Left ventricle myocardium inferior (tissue), 1 donor: ENCODE measurements at regions not wholly inside any gene's neighbourhood (a gene's known extent, or its start where the extent isn't known, plus 50 kb on each side); places are given as distances from the start of the nearest gene placed in this dataset.

Source experiments
- DNase-seq: peaks from one replicate; pipeline ENCODE4 v3.0.0-alpha.2; 2020
- H3K27ac ChIP-seq: fragments of 200-600 bp; replicated peaks from 2 replicates; pipeline ENCODE4 v1.8.0; 2021
- H3K27me3 ChIP-seq: fragments of 200-600 bp; 2 replicates; pipeline ENCODE4 v1.8.0; 2021; ENCODE audit warnings: low read depth
- H3K36me3 ChIP-seq: fragments of 200-600 bp; 2 replicates; pipeline ENCODE4 v1.8.0; 2021
- H3K4me1 ChIP-seq: fragments of 200-600 bp; 2 replicates; pipeline ENCODE4 v1.8.0; 2021
- H3K4me3 ChIP-seq: fragments of 200-600 bp; 2 replicates; pipeline ENCODE4 v1.8.0; 2021; ENCODE audit warnings: mild to moderate bottlenecking, moderate library complexity
- H3K9me3 ChIP-seq: fragments of 200-600 bp; replicated peaks from 2 replicates; pipeline ENCODE4 v1.8.0; 2021
- intact Hi-C: fragments of 100-400 bp; cut with micrococcal nuclease; formaldehyde crosslinking; loops from one replicate; pipeline ENCODE4 v1.11.0; 2022
- TF ChIP-seq, protein P1 (sequence below): fragments of 200-600 bp; IDR thresholded peaks from 2 replicates; pipeline ENCODE4 v1.8.0; 2021; ENCODE audit warnings: antibody characterized with exemption, mild to moderate bottlenecking, borderline replicate concordance
- donor health status: DM: no; HTN: yes; CAD: no; lungs with severe emphysema.

DNA sequence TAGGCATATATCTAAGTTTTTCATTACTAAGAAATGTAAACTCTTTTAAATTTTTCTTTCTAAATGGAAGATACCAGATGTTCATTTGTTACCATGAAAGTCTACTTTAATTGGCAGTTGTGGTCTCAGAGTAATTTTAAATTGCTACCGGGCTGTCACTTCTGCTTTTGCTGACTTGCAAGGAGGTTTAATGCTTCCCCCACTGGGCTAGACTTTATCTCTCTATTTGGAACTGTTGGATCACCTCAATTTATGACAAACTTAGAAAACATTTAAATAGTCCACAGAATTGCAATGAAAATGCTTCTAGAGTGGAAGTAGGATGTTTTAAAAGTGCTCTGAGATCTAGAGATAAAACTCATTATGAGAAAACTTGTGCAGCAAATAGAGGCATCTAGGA lies 479.8 kb upstream of the GOT2 start:
- Histone ChIP-seq H3K9me3 (no peaks in the 10 kb centered on the region), H3K27ac (no peak overlapping the region), H3K36me3 (no peaks in the 10 kb centered on the region), H3K4me1 (peaks cover 16% of the 10 kb centered on the region), H3K4me3 (no peak overlapping the region), H3K27me3 (no peaks in the 10 kb centered on the region)
- intact Hi-C loops: no loop called here
- DNase-seq: no peak
- TF ChIP-seq, protein P1, sequence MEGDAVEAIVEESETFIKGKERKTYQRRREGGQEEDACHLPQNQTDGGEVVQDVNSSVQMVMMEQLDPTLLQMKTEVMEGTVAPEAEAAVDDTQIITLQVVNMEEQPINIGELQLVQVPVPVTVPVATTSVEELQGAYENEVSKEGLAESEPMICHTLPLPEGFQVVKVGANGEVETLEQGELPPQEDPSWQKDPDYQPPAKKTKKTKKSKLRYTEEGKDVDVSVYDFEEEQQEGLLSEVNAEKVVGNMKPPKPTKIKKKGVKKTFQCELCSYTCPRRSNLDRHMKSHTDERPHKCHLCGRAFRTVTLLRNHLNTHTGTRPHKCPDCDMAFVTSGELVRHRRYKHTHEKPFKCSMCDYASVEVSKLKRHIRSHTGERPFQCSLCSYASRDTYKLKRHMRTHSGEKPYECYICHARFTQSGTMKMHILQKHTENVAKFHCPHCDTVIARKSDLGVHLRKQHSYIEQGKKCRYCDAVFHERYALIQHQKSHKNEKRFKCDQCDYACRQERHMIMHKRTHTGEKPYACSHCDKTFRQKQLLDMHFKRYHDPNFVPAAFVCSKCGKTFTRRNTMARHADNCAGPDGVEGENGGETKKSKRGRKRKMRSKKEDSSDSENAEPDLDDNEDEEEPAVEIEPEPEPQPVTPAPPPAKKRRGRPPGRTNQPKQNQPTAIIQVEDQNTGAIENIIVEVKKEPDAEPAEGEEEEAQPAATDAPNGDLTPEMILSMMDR: no peak

DNA sequence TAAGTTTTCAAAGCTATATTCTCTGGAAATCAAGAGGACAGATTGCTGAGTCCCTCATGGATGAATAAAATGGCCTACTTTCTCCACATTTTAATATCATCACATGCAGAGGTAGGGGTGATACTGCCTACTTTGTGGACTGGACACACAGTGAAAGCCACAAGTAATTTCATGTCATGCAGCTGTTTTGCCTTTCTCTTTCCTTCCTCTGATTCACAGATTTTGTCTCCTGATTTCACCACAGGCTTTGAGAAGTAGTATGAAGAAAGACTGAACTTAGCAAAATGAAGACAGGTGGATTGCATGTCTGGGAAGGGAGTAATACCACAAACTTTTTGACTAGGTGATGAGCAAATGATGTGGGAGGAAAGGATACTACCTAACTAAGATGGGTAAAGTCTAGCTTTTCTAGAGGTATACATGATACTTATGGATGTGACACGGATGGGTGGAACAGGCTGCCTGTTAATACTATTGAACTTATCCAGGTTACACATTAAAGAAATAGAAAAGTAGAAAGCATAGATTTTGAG lies 478.4 kb upstream of the GOT2 start:
- no peak overlapping the region for H3K27ac ChIP-seq
- no peaks in the 10 kb centered on the region for H3K36me3 ChIP-seq
- no peaks in the 10 kb centered on the region for H3K27me3 ChIP-seq
- intact Hi-C loops: no loop called here
- TF ChIP-seq, protein P1: no peak
- DNase-seq: no peak
- H3K9me3 ChIP-seq: no peaks in the 10 kb centered on the region
- peaks cover 16% of the 10 kb centered on the region for H3K4me1 ChIP-seq
- no peak overlapping the region for H3K4me3 ChIP-seq

DNA sequence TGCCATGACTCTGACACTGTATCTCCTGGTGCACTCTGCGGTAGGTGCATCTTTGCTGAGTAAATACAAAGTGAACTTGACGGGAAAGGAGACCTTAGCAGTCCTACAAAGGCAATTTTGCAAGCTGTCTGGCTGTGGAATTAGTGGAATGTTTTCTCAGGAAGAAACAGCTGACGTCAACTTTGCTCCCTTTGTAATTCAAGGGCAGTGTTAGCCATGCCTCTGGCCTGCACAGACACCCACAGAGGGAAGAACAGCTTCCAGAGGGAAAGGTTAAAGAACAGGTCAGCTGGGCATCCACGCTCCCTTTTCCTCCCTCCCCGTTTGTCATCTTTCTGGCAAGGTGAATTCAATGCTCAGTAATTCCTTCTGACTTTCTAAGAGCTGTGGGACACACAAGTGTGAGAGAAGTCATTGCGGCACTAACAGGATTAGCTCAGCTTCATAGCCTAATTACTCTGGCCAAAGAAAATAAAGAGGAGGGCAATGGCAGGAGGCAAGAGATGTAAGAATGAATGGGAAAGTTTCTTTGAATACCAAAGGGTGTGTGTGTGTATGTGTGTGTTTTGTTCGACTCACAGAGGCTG lies 476.9 kb upstream of the GOT2 start:
- TF ChIP-seq, protein P1: no peak
- Histone ChIP-seq H3K4me1 (peaks cover 16% of the 10 kb centered on the region), H3K36me3 (no peaks in the 10 kb centered on the region), H3K27ac (peak overlapping the region; percentile 30), H3K4me3 (no peak overlapping the region), H3K27me3 (no peaks in the 10 kb centered on the region), H3K9me3 (no peaks in the 10 kb centered on the region)
- intact Hi-C loops: no loop called here
- no peak for DNase-seq

DNA sequence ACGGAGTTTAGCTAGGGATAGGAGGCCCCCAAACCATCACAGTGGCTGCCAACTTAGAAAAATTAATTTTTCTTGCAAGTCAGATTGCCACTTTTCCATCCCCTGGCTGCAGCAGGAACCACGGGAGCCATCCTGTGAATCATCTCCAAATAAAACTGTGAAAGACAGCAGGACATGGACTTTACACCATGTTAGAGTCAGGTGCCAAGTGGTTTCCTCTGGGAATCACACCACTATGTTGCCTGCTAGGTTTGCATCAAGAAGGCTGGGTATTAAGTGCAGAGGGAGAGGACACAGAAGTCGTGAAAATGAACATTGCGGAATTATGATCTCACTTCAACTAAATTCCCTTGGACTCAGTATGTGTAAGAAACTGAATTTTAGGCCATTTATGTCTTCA lies 471.3 kb upstream of the GOT2 start:
- Histone ChIP-seq H3K4me3 (no peak overlapping the region), H3K27me3 (no peaks in the 10 kb centered on the region), H3K27ac (no peak overlapping the region), H3K4me1 (peaks cover 2% of the 10 kb centered on the region), H3K9me3 (no peaks in the 10 kb centered on the region), H3K36me3 (no peaks in the 10 kb centered on the region)
- no peak for DNase-seq
- TF ChIP-seq, protein P1: no peak
- intact Hi-C loops: no loop called here

DNA sequence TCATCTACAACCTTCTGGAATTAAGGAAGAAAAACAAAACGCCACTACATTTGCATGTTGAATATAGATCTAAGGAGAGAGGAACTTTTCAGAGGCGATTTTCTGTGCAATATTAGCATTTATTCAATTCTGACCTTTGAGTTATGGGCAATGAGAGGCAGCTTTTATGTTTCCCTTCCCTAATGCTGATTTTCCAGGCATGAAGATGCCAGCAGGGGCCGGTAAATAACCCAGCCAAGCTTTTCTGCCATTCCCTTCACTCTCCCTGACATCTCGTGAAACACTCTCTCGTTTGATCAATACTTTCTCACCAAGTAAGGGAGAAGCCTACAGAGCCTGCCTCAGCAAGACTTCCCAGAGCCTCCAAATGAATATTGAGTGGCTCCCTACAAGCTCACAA lies 470.5 kb upstream of the GOT2 start:
- TF ChIP-seq, protein P1: no peak
- H3K4me1 ChIP-seq: no peaks in the 10 kb centered on the region
- DNase-seq: no peak
- no peak overlapping the region for H3K27ac ChIP-seq
- intact Hi-C loops: no loop called here
- no peaks in the 10 kb centered on the region for H3K9me3 ChIP-seq
- no peaks in the 10 kb centered on the region for H3K27me3 ChIP-seq
- no peaks in the 10 kb centered on the region for H3K36me3 ChIP-seq
- no peak overlapping the region for H3K4me3 ChIP-seq
